Spleen (tissue), 7 donors: ENCODE measurements at regions not wholly inside any gene's neighbourhood (a gene's known extent, or its start where the extent isn't known, plus 50 kb on each side); places are given as distances from the start of the nearest gene placed in this dataset.

Experiments
- POLR2A ChIP-seq, 3 donors: fragments of 450-650 bp; IDR thresholded peaks; one replicate each; pipeline ENCODE4 v1.5.1; 2017; ENCODE audit warnings: antibody characterized with exemption in 3 of 3, mild to moderate bottlenecking in 1 of 3
- TF ChIP-seq, protein P1 (sequence below), 11 experiments: fragments of 200-600 bp in 7 of 11; fragments of 450-650 bp in 4 of 11; sonication (generic) in 4 of 11; IDR thresholded peaks in 8 of 11; conservative IDR thresholded peaks in 3 of 11; 1 replicate in 7 of 11; 2 replicates in 4 of 11; pipeline versions ENCODE4 v1.4.0 to v1.8.0; 2016 to 2021; ENCODE audit warnings: antibody characterized with exemption in 11 of 11, inconsistent platforms in 4 of 11, mild to moderate bottlenecking in 1 of 11
- donor health status: DM: no; HTN: no; CAD: no; lungs with moderate emphysema.
- donor health status: DM: no; HTN: no; CAD: no.
- donor health status: DM: no; HTN: no; CAD: no.

DNA sequence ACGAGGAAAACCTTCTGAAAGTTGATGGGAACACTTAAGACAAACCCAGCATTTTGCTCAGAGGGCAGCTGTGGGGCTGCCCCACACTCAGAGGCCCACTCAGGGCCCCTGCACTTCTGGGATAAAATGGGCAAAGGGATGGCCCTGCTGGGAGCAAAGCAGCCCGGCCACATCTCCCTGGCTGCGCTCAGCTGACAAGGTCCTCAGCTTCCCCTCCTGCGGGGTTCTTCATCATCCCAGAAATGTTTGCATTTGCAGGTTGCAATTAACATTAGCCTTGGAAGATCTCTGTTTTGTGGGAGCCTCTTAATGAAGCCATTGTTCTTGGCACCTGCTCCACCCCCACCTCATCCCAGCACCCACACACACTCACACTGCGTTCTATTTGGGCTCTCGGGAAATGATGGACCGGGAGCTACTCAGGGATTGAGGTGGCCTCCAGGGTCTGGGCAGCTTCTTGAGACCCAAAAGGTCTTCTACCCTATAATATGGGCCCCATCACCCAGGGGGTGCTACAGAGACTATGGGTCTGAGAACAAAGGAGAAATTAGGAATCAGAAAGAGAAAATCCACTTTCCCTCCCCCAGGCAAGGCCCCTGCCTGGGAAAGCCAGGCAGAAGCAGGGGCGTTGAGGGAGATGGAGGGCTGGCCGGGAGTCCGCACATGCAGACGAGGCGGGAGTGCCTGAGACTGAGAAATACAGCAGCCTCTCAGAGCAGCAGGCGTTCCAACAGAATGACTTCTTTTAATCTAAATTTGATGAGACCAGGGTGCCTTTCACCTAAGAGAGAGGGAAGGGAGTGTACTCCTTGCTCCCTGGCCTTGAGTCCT is 53.7 kb upstream of the RPL38 start:
- TF ChIP-seq, protein P1, sequence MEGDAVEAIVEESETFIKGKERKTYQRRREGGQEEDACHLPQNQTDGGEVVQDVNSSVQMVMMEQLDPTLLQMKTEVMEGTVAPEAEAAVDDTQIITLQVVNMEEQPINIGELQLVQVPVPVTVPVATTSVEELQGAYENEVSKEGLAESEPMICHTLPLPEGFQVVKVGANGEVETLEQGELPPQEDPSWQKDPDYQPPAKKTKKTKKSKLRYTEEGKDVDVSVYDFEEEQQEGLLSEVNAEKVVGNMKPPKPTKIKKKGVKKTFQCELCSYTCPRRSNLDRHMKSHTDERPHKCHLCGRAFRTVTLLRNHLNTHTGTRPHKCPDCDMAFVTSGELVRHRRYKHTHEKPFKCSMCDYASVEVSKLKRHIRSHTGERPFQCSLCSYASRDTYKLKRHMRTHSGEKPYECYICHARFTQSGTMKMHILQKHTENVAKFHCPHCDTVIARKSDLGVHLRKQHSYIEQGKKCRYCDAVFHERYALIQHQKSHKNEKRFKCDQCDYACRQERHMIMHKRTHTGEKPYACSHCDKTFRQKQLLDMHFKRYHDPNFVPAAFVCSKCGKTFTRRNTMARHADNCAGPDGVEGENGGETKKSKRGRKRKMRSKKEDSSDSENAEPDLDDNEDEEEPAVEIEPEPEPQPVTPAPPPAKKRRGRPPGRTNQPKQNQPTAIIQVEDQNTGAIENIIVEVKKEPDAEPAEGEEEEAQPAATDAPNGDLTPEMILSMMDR (IDR thresholded peaks at IDR 0.05 in 8 of 11, conservative IDR thresholded peaks at IDR 0.05 in 3 of 11): no peak
- no peak for TF ChIP-seq POLR2A (IDR thresholded peaks at IDR 0.05)
